GM06990 (cell line): ENCODE measurements at regions not wholly inside any gene's neighbourhood (a gene's known extent, or its start where the extent isn't known, plus 50 kb on each side); places are given as distances from the start of the nearest gene placed in this dataset.

Source experiments
- DNase-seq: peaks from one replicate; pipeline ENCODE4 v3.0.0-alpha.2; 2011; ENCODE audit not compliant: insufficient read length; ENCODE audit errors: extremely low read depth
- H3K27me3 ChIP-seq: replicated peaks from 2 replicates; pipeline ENCODE4 v1.6.0; 2011; ENCODE audit warnings: low read length; ENCODE audit not compliant: control insufficient read depth, insufficient read depth
- H3K36me3 ChIP-seq: 2 replicates; pipeline ENCODE4 v1.5.1; 2011; ENCODE audit warnings: low read length; ENCODE audit not compliant: control insufficient read depth, insufficient read depth
- H3K4me3 ChIP-seq: replicated peaks from 2 replicates; pipeline ENCODE4 v1.5.1; 2011; ENCODE audit warnings: low read depth, mild to moderate bottlenecking, control low read depth, low read length
- CTCF ChIP-seq: IDR thresholded peaks from 2 replicates; pipeline ENCODE4 v1.5.1; 2011; ENCODE audit warnings: low read length, control low read depth, mild to moderate bottlenecking, inconsistent platforms; ENCODE audit not compliant: insufficient read depth, poor library complexity, severe bottlenecking

- H3K27me3 ChIP-seq: no peaks in the 10 kb centered on the region; the same call in 1 of the 2 replicates
- no peak for TF ChIP-seq CTCF
- no peak for DNase-seq
- H3K36me3 ChIP-seq: no peaks in the 10 kb centered on the region
- no peak overlapping the region for H3K4me3 ChIP-seq
These were observed 144.7 kb upstream of the FRMD4B start for GRCh38 chr3:69530554-69530953.

GRCh38 chr3:69527498-69527897 lies 141.6 kb upstream of the FRMD4B start:
- no peak for DNase-seq
- no peaks in the 10 kb centered on the region for H3K27me3 ChIP-seq
- no peak overlapping the region for H3K4me3 ChIP-seq
- no peak for TF ChIP-seq CTCF
- no peaks in the 10 kb centered on the region for H3K36me3 ChIP-seq

- no peaks in the 10 kb centered on the region for H3K36me3 ChIP-seq
- TF ChIP-seq CTCF: no peak
- H3K4me3 ChIP-seq: no peak overlapping the region
These were observed 138.9 kb upstream of the FRMD4B start for GRCh38 chr3:69524816-69525215.

GRCh38 chr3:69521286-69521685 lies 135.4 kb upstream of the FRMD4B start:
- DNase-seq: no peak
- no peak for TF ChIP-seq CTCF
- Histone ChIP-seq H3K27me3 (no peaks in the 10 kb centered on the region; the same call in 1 of the 2 replicates), H3K4me3 (no peak overlapping the region), H3K36me3 (no peaks in the 10 kb centered on the region)

More at GRCh38 chr3:69524816-69525215, 138.9 kb upstream of the FRMD4B start:
- no peaks in the 10 kb centered on the region for H3K27me3 ChIP-seq
- DNase-seq: no peak

- Histone ChIP-seq H3K4me3 (no peak overlapping the region), H3K36me3 (no peaks in the 10 kb centered on the region), H3K27me3 (no peaks in the 10 kb centered on the region; the same call in 1 of the 2 replicates)
- DNase-seq: no peak
- TF ChIP-seq CTCF: no peak
These were observed 125.5 kb upstream of the FRMD4B start for GRCh38 chr3:69511361-69511760.

- no peak for TF ChIP-seq CTCF
- Histone ChIP-seq H3K27me3 (no peaks in the 10 kb centered on the region; the same call in 1 of the 2 replicates), H3K4me3 (no peak overlapping the region), H3K36me3 (no peaks in the 10 kb centered on the region)
- no peak for DNase-seq
These were observed 124.7 kb upstream of the FRMD4B start for GRCh38 chr3:69510481-69511030.
